Liver (tissue), 8 donors: ENCODE measurements at regions not wholly inside any gene's neighbourhood (a gene's known extent, or its start where the extent isn't known, plus 50 kb on each side); places are given as distances from the start of the nearest gene placed in this dataset.

Experiments used
- DNase-seq: peaks from one replicate; pipeline ENCODE4 v3.0.0-alpha.2; 2017; ENCODE audit warnings: low spot score
- H3K27ac ChIP-seq, 2 donors: one replicate each; pipeline ENCODE4 v1.7.0; 2013; ENCODE audit warnings: inconsistent platforms in 2 of 2, low read length in 2 of 2, control low read depth in 1 of 2, low read depth in 1 of 2, mild to moderate bottlenecking in 1 of 2
- H3K27me3 ChIP-seq, 4 donors: one replicate each; pipeline versions ENCODE4 v1.6.1 to v1.7.0; 2013; ENCODE audit warnings: low read length in 3 of 4, inconsistent platforms in 1 of 4, mild to moderate bottlenecking in 1 of 4, moderate library complexity in 1 of 4; ENCODE audit not compliant: control insufficient read depth in 4 of 4, insufficient read depth in 4 of 4
- H3K36me3 ChIP-seq, 4 donors: one replicate each; pipeline versions ENCODE4 v1.6.1 to v1.7.0; 2013; ENCODE audit warnings: low read length in 3 of 4, mild to moderate bottlenecking in 3 of 4, low read depth in 1 of 4, moderate library complexity in 1 of 4; ENCODE audit not compliant: control insufficient read depth in 4 of 4, insufficient read depth in 3 of 4
- H3K4me1 ChIP-seq, 4 donors: one replicate each; pipeline versions ENCODE4 v1.6.1 to v1.7.0; 2013; ENCODE audit warnings: low read length in 3 of 4, mild to moderate bottlenecking in 3 of 4, moderate library complexity in 1 of 4; ENCODE audit not compliant: control insufficient read depth in 4 of 4, insufficient read depth in 4 of 4
- H3K4me3 ChIP-seq, 3 donors: one replicate each; pipeline versions ENCODE4 v1.6.1 to v1.7.0; 2013; ENCODE audit warnings: low read length in 3 of 3, control low read depth in 1 of 3, low read depth in 1 of 3, mild to moderate bottlenecking in 1 of 3
- H3K9ac ChIP-seq, 2 donors: one replicate each; pipeline ENCODE4 v1.7.0; 2013; ENCODE audit warnings: low read length in 2 of 2, mild to moderate bottlenecking in 2 of 2, moderate library complexity in 2 of 2, control low read depth in 1 of 2, low read depth in 1 of 2
- H3K9me3 ChIP-seq, 4 donors: one replicate each; pipeline versions ENCODE4 v1.6.1 to v1.7.0; 2013; ENCODE audit warnings: low read length in 3 of 4; ENCODE audit not compliant: control insufficient read depth in 4 of 4
- ATF3 ChIP-seq: IDR thresholded peaks from 2 replicates; pipeline ENCODE4 v1.6.1; 2016; ENCODE audit warnings: antibody characterized with exemption
- CTCF ChIP-seq: fragments of 150-350 bp; IDR thresholded peaks from 2 replicates; pipeline ENCODE4 v1.5.1; 2017; ENCODE audit warnings: improper control_type of control experiment, low read depth, low read length; ENCODE audit not compliant: missing input control
- EGR1 ChIP-seq, 2 donors: IDR thresholded peaks; 2 replicates each; pipeline ENCODE4 v1.6.1; 2016 to 2018; ENCODE audit warnings: antibody characterized with exemption in 2 of 2, low read depth in 2 of 2
- FOXA1 ChIP-seq: IDR thresholded peaks from 2 replicates; pipeline ENCODE4 v1.6.1; 2016; ENCODE audit warnings: antibody characterized with exemption
- FOXA2 ChIP-seq: IDR thresholded peaks from 2 replicates; pipeline ENCODE4 v1.6.1; 2016; ENCODE audit warnings: antibody characterized with exemption
- HNF4A ChIP-seq, 2 donors: conservative IDR thresholded peaks; 2 replicates each; pipeline ENCODE4 v1.6.1; 2016; ENCODE audit warnings: antibody characterized with exemption in 2 of 2, mild to moderate bottlenecking in 2 of 2
- HNF4G ChIP-seq: IDR thresholded peaks from 2 replicates; pipeline ENCODE4 v1.6.1; 2016; ENCODE audit warnings: antibody characterized with exemption
- JUND ChIP-seq, 2 donors: IDR thresholded peaks; 2 replicates each; pipeline ENCODE4 v1.6.1; 2016; ENCODE audit warnings: antibody characterized with exemption in 2 of 2
- MAX ChIP-seq: IDR thresholded peaks from 2 replicates; pipeline ENCODE4 v1.6.1; 2016; ENCODE audit warnings: antibody characterized with exemption
- NR2F2 ChIP-seq: IDR thresholded peaks from 2 replicates; pipeline ENCODE4 v1.6.1; 2016; ENCODE audit warnings: antibody characterized with exemption
- REST ChIP-seq: IDR thresholded peaks from 2 replicates; pipeline ENCODE4 v1.6.1; 2016; ENCODE audit warnings: antibody characterized with exemption, mild to moderate bottlenecking
- RXRA ChIP-seq, 2 donors: IDR thresholded peaks; 2 replicates each; pipeline ENCODE4 v1.6.1; 2017 to 2018; ENCODE audit warnings: antibody characterized with exemption in 2 of 2, mild to moderate bottlenecking in 1 of 2
- SP1 ChIP-seq: IDR thresholded peaks from 2 replicates; pipeline ENCODE4 v1.6.1; 2018; ENCODE audit warnings: antibody characterized with exemption, mild to moderate bottlenecking
- TAF1 ChIP-seq: conservative IDR thresholded peaks from 2 replicates; pipeline ENCODE4 v1.6.1; 2016; ENCODE audit warnings: antibody characterized with exemption, mild to moderate bottlenecking
- YY1 ChIP-seq: IDR thresholded peaks from 2 replicates; pipeline ENCODE4 v1.6.1; 2016; ENCODE audit warnings: antibody characterized with exemption, mild to moderate bottlenecking
- ZBTB33 ChIP-seq: IDR thresholded peaks from 2 replicates; pipeline ENCODE4 v1.6.1; 2016; ENCODE audit warnings: antibody characterized with exemption
- WGBS: extraction: QIAGEN DNeasy Blood & Tissue Kit; methylation state at CpG from one replicate; pipeline ENCODE4 v1.1.7; 2013; 5-methylcytosine and 5-hydroxymethylcytosine counted together
- donor health status: healthy.
- donor health status: healthy.
- donor health status: healthy.
- donor health status: healthy.
- donor health status: healthy.

GRCh38 chr15:88377509-88377908 lies 89.7 kb downstream of the MRPL46 start:
- WGBS = 64% methylated on average over 2 of the region's 2 CpGs
- Histone ChIP-seq H3K27ac (no peak overlapping the region), H3K4me3 (no peak overlapping the region), H3K4me1 (no peaks in the 10 kb centered on the region), H3K27me3 (peaks cover 0 to 8% (median 0%) of the 10 kb centered on the region in 4 donors), H3K9me3 (no peaks in the 10 kb centered on the region), H3K9ac (no peak overlapping the region), H3K36me3 (no peaks in the 10 kb centered on the region)
- TF ChIP-seq REST (no peak), HNF4G (no peak), YY1 (no peak), FOXA2 (no peak), MAX (no peak), CTCF (no peak), HNF4A (conservative IDR thresholded peaks at IDR 0.05) (no peak), EGR1 (IDR thresholded peaks at IDR 0.05; ENCODE audit: low read depth in 2 of 2) (no peak), FOXA1 (no peak), ZBTB33 (no peak), JUND (IDR thresholded peaks at IDR 0.05) (no peak), RXRA (IDR thresholded peaks at IDR 0.05) (no peak), NR2F2 (no peak), SP1 (no peak)
- DNase-seq = no peak

- no peak overlapping the region for H3K4me3 ChIP-seq
- H3K4me1 ChIP-seq = no peaks in the 10 kb centered on the region
- no peak overlapping the region for H3K9ac ChIP-seq
- H3K27ac ChIP-seq = no peak overlapping the region
- no peak for DNase-seq
- no peaks in the 10 kb centered on the region for H3K9me3 ChIP-seq
- 66% methylated on average over 3 of the region's 3 CpGs for WGBS
- no peak for TF ChIP-seq ATF3
- TF ChIP-seq SP1 = no peak
- TF ChIP-seq TAF1 = no peak
- TF ChIP-seq ZBTB33 = no peak
- TF ChIP-seq HNF4A (conservative IDR thresholded peaks at IDR 0.05) = no peak
- no peak for TF ChIP-seq FOXA2
- no peak for TF ChIP-seq MAX
- no peak for TF ChIP-seq YY1
- no peak for TF ChIP-seq FOXA1
- TF ChIP-seq REST = no peak
- TF ChIP-seq EGR1 (IDR thresholded peaks at IDR 0.05; ENCODE audit: low read depth in 2 of 2) = no peak
- H3K36me3 ChIP-seq = no peaks in the 10 kb centered on the region
- H3K27me3 ChIP-seq = peaks cover 0 to 7% (median 0%) of the 10 kb centered on the region in 4 donors
These were observed 90.5 kb downstream of the MRPL46 start for GRCh38 chr15:88376574-88377174.
